ENCODE measurements at regions not wholly inside any gene's neighbourhood (a gene's known extent, or its start where the extent isn't known, plus 50 kb on each side); places are given as distances from the start of the nearest gene placed in this dataset.
"Not testable (repeated sequence)": the region's sequence is repeated elsewhere in the genome, so short reads cannot be mapped to it uniquely, and the experiment has no call there.

DNA sequence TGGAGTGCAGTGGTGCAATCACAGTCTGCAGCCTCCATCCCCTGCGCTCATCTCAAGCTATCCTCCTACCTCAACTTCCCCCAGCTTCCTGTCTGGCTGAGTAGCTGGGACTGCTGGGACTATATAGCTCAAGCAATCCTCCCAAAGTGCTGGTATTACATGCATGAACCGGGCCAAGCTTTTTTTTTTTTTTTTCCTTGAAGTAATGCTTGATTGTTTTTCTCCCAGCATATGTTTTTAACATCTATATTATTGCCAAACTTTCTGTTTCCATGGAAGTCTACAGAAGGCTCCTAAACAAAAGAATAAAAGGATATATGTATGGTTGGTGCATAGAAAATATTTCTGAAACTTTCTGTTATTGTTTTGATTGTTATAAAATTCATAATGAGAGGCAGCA, 853.6 kb downstream of the KCNA4 start:
- DNase-seq (ENCODE audit: low spot score) = no peak

DNA sequence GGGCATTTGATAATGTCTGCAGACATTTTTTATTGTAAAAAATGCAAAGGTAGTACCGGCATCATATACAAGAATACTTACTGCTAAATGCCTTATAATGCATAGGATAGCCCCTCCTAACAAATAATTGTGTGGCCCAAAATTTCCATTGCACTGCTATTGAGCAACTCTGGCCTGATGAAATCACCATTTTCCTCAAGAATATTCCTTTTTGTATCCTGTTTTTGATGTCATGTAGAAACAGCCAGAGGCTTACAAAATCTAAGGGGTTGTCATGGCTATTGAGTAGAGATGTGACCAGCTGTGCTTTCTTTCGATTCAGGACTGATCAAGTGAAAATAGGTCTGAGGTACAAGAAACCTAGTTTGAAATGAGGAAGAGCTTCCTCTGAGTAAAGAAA, 854.3 kb downstream of the KCNA4 start:
- DNase-seq (ENCODE audit: low spot score) = no peak

DNA sequence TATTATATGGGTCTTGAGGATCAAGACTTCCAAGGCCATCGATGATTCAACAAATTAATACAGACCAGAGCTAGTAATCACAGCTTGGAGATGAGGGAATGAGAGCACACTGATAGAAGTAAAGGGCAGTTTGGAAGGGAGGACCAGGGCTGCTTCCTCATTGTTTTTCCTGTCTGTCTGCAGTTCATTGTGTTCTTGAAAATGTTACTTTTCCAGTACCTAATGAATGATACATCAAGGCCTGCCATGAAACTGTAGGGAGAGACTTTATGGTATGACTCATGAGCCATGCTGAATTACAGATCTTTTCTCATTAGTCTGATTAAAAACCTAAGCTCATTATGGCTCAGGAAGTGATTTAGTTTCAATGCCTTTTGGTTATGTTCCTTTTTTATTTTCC, 855.6 kb downstream of the KCNA4 start:
- no peak for DNase-seq (ENCODE audit: low spot score)

DNA sequence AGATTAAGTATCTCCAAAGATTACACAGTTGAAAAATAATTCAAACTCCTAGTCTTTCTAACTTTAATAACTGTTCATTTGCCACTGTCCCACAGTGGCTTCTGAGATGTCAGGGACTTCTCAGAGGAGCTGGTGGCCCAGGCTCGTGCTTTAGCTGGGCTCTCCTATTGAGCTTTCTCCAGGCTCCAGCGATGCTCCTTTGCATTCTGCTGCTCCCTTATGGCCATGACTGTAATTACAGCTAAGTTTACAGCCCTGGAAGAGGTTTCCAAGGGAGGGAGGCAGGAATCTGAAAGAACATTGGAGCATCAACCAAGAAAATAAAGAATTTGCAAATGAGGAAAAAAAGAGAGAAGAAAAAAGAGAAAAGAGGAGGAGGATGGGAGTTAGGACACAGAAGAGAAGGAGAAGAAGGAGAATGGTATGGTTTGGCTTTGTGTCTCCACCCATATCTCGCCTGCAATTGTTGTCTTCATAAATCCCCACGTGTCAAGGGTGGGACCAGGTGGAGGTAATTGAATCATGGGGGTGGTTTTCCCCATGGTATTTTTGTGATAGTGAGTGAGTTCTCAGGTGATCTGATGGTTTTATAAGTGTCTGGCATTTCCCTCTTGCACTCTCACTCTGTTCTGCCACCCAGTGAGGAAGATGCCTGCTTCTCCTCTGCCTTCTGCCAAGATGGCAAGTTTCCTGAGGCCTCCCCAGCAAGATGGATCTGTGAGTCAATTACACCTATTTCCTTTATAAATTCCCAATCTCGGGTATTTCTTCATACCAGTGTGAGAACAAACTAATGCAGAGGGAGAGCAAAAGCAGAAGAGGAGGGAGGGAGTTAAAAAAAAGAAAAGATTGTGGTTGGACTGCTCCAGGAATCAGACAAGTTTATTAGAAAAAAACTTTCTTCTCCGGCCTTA, 857.0 kb downstream of the KCNA4 start:
- DNase-seq (ENCODE audit: low spot score) = no peak

DNA sequence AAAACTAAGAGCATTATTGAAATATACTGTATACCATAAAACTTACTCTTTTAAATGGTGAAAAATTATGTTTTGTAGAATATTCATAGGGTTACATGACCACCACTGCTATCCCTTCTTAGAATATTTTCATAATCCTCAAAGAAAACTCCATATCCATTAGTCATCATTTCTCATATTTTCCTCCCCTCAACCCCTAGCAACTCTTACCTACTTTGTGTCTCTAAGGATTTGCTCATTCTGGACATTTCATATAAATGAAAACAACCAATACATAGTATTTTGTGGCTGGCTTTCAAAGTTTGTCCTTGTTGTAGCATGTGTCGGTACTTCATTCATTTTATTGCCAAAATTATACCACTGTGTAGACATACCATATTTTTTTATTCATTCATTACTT, 863.8 kb downstream of the KCNA4 start:
- DNase-seq (ENCODE audit: low spot score) = no peak

DNA sequence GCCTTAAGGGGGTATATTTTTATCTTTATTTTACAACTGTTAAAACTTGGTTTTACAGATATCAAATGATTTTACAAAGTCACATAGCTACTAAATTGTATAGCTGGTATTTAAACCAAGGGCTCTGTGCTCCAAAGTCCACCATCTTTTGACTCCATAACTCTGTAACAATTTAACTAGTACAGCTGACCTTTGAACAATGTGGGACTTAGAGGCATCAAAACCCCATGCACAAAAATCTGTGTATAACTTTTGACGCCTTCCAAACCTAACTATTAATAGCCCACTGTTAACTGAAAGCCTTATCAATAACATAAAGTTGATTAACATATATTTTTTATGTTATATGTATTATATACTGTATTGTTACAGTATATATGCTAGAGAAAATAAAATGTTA, 874.3 kb downstream of the KCNA4 start:
- DNase-seq (ENCODE audit: low spot score) = not testable (repeated sequence)

DNA sequence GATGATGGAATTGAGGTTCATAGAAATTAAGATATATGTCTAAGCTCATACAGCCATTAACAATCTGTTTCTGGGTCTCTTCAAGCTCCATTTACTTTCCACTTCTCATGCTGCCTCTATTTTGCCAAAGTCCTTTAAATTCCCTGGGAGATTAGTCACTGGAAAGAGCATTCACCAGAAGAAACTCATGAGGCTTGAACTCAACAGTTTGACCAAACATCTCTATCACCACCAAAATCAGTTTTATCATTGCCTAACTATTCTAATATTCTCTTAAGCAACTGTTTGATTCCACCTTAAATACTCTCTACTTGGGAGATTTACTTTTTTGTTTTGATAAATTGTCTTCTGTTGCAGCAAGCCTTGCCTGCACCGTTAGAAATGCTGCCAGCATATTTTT, 881.3 kb downstream of the KCNA4 start:
- no peak for DNase-seq (ENCODE audit: low spot score)

DNA sequence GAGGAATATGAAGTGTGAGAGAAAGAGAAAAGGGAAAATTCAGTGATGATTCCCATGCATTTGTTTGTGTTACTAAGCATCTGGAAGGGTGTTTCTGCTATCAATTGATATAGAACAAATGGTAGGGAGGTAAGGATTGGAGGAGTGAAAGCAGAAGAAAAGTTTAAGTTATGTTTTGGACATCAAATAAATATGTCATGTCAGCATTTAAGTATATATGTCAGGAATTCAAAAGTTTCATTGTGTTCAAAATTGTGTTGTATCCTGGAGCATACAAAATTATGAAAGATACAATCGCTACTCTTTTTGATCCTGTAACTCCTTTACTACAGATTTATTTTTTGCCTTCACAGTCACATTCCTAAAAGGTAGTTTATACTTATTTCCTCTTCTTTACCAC, 885.8 kb downstream of the KCNA4 start:
- no peak for DNase-seq (ENCODE audit: low spot score)

DNA sequence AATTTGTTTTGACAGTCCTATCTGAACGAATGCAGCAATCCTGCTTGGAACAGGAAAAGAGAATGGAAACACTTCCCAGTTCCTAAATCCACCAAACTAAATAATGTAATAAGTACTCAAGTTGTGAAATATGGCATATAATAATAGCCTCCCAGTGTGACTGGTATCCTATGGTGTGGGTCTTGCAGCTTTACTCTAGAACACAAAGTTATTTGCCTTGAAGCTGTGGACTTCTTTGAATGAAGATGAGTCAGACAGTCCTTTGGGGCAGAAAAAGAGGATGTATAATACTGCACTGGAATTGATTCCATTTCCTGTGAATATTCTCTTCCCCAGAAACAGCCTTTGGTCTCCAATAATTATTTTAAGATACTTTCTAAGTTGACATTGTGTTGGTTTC, 887.0 kb downstream of the KCNA4 start:
- DNase-seq (ENCODE audit: low spot score) = no peak

DNA sequence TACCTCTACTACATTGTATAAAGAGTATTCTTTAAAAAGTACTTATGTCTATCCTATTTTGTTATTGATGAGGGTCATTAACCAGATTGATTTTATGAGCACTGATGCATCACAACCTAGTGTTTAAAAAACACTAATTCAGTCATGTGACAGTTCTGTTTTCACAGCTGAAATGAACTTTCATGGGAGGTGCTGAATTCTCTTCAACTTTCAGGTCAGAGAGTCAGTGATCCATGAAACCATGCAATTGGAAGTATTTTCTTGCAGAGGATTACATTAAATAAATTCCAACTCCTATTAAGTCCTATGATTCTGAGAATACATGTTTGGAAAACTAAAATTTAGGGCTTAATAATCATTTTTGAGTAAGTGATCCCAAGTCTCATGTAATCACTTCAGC, 889.4 kb downstream of the KCNA4 start:
- DNase-seq (ENCODE audit: low spot score) = no peak

DNA sequence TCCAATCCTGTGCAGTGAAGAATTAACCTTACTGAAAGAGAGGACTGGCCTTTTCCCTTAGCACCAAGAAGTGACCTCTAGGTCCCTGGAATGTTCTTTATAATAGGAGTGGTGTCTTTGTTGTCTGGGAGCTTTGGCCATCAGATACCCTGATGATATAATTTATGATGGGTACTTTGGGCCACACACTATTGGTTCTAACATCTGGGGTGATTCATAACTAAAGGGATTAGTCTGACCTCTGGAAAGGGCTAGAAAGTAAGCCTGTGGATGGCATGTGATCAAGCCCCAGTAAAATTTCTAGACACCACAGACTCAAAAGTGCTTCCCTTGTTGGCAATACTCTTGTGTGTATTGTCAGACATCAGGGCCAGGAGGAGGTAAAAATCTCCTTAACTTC, 891.2 kb downstream of the KCNA4 start:
- DNase-seq (ENCODE audit: low spot score) = no peak

DNA sequence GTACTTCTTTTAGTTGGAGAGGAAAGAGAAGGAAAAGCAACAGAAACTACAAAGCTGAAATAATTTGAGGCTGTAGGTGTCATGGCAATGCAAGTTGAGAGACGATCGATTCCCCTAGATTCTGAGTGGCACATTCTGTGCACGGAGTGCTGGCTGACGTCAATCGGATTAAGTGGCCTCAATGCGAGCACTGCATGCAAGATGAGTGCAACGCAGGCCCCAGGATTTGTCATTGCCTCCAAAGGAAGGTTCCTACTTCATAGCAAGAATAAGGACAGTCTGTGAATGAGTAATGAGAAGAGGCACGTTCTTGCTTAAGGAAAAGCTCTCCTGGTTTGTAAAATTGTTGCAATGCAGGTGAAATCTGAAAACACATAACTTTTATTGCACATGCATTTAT, 892.4 kb downstream of the KCNA4 start:
- no peak for DNase-seq (ENCODE audit: low spot score)

DNA sequence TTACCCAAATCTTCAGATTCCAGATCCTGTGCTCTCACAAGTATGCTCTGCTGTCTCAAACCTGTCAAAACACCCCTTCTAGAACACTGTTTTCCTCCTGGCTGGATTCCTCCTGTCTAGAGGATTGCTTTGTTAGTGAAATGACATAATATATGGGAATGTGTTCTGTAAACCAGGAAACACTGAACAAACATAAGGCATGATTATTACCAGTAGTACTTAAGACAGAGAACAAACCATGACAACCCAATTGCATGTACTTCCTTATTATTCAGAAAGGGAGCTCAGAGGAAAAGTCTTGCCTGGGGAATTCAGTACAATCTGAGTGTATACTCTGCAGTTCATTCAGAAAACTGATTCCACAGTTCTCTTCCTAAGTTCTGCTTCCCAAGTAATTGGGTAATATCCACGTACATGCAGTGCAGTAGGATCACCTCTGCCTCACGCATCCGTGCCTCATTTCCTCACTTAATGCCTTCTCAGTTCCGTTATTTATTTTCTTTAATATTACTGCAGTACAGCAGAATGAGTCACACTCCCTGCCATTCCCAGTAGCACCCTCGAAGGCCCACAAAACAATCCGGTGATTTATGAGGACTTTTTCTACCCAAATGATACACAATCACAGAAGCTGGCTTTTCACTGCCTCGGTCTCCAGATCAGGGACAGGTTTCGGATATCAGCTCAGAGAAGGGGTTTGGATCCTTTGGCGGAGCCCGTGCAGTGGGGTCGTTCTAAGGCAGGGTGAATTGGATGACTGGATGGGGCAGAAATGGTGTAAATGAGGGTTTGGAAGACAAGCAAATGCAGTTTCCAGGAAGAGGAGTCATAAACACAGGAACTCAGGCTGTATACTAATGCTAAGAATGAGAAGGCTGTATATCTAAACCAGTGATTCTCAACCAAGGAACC, 896.9 kb downstream of the KCNA4 start:
- no peak for DNase-seq (ENCODE audit: low spot score)

DNA sequence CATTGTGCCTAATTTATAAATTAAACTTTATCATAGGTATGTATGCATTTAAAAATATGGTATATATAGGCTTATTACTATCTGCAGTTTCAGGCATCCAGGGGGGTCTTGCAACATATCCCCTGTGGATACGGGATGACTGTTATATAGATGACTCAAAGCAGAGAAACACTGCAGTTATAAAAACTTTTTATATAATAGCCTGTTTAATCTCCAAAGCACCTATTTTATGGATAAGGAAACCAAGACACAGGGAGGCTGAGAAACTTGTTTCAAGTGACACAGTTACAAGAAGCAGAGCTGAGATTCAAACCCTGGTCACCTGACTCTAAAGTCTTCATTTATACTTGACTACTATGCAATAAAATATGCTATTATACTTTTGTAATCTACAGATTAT, 897.7 kb downstream of the KCNA4 start:
- no peak for DNase-seq (ENCODE audit: low spot score)

DNA sequence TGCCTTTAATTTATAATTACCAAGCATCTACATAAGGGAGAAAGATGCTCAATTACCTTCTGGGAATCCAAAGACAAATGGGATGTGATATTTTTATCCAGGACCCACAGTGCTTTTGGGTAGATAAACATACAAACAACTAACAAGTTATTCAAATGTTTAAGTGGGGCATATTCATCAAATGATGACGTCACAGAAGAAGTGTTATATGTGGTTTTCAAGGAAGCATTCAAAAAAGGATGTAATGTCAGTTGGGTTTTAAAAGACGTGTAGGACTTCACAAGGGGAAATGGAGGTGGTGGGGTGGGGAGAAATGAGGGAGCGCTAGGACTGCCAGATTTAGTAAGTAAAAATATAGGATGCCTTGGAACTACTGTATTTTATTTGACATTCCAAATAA, 915.9 kb downstream of the KCNA4 start:
- no peak for DNase-seq (ENCODE audit: low spot score)

DNA sequence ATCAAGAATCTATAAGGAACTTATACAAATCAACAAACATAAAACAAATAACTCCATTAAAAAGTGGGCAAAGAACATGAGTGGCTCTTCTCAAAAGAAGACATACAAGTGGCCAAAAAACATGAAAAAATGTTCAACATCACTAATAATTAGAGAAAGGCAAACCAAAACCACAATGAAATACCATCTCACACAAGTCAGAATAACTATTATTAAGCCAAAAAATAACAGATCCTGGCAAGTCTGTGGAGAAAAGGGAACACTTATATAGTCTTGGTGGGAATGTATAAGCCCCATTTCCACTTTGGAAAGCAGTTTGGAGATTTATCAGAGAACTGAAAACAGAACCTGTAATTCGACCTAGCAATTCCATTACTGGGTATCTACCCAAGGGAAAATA, 921.0 kb downstream of the KCNA4 start:
- no peak for DNase-seq (ENCODE audit: low spot score)

DNA sequence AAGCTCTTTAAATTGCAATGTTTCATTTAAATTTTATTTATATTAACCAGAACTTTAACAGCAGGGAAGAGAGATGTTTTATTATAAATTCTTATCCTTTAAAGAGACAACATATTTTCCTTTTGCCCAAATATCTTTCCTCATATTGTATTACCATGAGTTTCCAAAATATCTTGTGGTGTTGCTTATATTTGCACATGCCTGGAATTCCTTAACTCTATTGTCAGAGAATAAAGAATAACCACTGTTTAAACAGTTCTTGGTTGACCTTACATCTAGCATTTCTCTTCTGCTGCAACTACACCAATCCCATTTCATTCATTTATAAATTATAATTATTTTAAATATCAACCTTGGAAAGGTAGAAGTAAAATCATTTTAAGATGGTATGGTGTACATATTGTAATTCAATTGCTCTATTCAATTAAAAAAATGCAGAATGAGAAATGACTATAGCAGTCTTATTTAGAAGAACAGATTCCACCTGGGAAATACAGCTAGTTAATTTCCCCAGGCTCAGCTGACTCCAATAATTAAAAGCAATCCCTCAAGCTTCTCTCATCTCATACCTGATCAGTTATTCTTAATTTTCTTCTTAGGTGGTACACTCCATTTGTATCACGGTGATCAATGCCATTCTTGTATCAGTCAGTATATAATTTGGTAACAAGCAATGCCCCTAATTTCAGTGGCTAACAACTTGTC, 923.3 kb downstream of the KCNA4 start:
- no peak for DNase-seq (ENCODE audit: low spot score)

DNA sequence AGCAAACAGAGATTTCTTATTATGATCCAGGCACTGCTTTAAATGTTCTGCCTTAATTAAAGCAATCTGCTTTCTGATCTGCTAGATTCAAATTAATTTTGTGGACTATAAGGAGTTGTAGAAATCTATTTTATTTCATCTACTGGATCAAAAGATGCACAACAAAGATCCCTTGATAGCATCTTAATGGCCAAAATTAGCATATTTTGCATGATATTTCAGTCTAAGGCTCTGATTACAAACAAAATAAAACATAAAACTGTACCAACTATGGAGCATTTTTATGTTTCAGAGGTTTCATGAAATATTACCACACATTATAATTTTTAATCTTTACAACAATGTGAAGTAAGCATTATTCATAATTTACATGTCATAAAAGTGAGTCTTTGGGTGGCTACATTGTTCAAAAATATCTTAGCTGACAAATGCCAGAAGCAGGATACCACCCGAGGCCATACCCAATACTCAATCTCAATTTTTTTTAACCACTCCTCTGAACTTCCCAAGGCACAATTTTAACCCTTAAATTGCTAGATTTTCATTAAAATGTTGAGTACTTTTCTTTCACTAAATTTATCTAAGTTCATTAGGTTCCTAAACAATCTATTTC, 929.5 kb downstream of the KCNA4 start:
- no peak for DNase-seq (ENCODE audit: low spot score)

DNA sequence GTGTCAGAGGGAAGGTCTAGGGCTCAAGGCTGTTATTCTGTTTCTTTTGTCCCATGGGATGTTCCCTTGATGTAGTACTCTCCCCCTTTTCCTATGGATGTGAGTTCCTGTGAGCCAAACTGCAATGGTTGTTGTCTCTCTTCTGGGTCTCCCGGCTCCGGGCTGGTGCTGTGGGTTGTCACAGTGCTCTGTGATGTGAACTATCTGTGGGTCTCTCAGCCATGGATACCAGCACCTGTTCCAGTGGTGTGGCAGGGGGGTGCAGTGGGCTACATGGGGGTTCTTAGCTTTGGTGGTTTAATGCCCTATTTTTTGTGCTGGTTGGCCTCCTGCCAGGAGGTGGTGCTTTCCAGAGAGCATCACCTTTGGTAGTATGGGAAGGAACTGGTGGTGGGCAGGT, 941.1 kb downstream of the KCNA4 start:
- no peak for DNase-seq (ENCODE audit: low spot score)

DNA sequence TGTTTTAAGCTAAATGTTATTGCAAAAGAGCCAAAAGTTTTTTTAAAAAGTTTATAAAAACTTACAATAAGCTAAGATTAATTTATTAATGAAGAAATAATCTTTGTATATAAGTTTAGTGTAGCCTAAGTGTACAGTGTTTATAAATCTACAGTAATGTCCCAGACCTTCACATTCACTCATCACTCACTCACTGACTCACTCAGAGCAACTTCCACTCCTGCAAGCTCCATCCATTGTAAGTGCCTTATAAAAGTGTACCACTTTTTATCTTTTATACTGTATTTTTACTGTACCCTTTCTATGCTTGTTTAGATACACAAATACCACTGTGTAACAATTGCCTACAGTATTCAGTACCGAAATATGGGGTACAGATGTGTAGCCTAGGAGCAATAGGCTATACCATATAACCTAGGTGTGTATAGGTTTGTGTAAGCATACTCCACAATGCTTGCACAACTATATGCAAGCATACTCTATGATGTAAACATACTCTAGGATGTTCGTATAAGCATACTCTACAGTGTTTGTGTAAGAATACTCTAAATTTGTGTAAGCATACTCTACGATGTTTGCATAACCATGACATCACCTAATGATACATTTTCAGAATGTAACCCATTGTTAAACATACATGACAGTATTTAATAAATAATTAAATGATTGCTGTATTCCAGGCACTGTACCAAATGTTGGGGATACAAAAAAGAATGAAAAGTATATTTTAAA, 953.0 kb downstream of the KCNA4 start:
- no peak for DNase-seq (ENCODE audit: low spot score)

DNA sequence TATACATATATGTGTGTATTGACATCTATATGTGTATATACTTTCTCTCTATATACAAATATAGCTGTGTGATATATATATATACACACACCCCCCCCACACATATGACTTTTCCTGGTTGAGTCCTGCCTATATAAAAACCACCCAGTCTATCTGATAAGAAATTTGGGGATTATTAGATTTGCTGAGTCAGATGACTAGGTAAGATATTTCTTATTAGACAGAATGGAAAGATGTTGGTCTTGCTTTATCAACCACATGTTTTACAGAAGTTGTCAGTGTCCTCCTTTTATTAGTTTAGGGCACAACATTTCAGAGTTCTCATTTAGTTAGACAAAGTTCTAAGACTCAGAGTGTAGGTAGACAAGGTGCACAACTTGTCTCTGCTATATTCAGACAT, 953.3 kb downstream of the METTL15 start:
- DNase-seq (ENCODE audit: low spot score) = no peak

All from hematopoietic multipotent progenitor cell treated with erythropoietin and hydrocortisone succinate and interleukin-3 and kit ligand, for 17 days (in vitro differentiated cells).